GM23248 (cell line): ENCODE measurements at regions not wholly inside any gene's neighbourhood (a gene's known extent, or its start where the extent isn't known, plus 50 kb on each side); places are given as distances from the start of the nearest gene placed in this dataset.

ENCODE experiments used
- DNase-seq: peaks from one replicate; pipeline ENCODE4 v3.0.0-alpha.2; 2015
- H2AFZ ChIP-seq: fragments of 200-600 bp; sonication (generic); 2 replicates; pipeline ENCODE4 v1.6.1; 2016; ENCODE audit warnings: antibody characterized with exemption
- H3F3A ChIP-seq: fragments of 200-600 bp; sonication (generic); 2 replicates; pipeline ENCODE4 v1.6.1; 2016; ENCODE audit warnings: mild to moderate bottlenecking, antibody characterized with exemption, mixed run types; ENCODE audit not compliant: insufficient read depth
- H3K27ac ChIP-seq: fragments of 200-600 bp; sonication (generic); 2 replicates; pipeline ENCODE4 v1.5.1; 2016; ENCODE audit warnings: mild to moderate bottlenecking
- H3K27me3 ChIP-seq: fragments of 200-600 bp; sonication (generic); replicated peaks from 2 replicates; pipeline ENCODE4 v1.6.1; 2016; ENCODE audit warnings: mild to moderate bottlenecking; ENCODE audit not compliant: insufficient read depth
- H3K36me3 ChIP-seq: fragments of 200-600 bp; sonication (generic); 2 replicates; pipeline ENCODE4 v1.6.1; 2016; ENCODE audit warnings: low read depth, mild to moderate bottlenecking
- H3K4me1 ChIP-seq: fragments of 200-600 bp; sonication (generic); 2 replicates; pipeline ENCODE4 v1.6.1; 2016; ENCODE audit warnings: mild to moderate bottlenecking; ENCODE audit not compliant: insufficient read depth
- H3K4me2 ChIP-seq: fragments of 200-600 bp; sonication (generic); one replicate; pipeline ENCODE4 v1.6.1; 2016; ENCODE audit warnings: mild to moderate bottlenecking; ENCODE audit not compliant: unreplicated experiment
- H3K4me3 ChIP-seq: fragments of 200-600 bp; sonication (generic); 2 replicates; pipeline ENCODE4 v1.5.1; 2016; ENCODE audit warnings: mild to moderate bottlenecking
- H3K79me2 ChIP-seq: fragments of 200-600 bp; sonication (generic); 2 replicates; pipeline ENCODE4 v1.6.1; 2016; ENCODE audit warnings: mild to moderate bottlenecking; ENCODE audit not compliant: insufficient read depth
- H3K9ac ChIP-seq: fragments of 200-600 bp; sonication (generic); 2 replicates; pipeline ENCODE4 v1.6.1; 2016; ENCODE audit warnings: mild to moderate bottlenecking
- H3K9me2 ChIP-seq: fragments of 200-600 bp; sonication (generic); 2 replicates; pipeline ENCODE4 v1.6.1; 2016; ENCODE audit warnings: mixed run types, mild to moderate bottlenecking, moderate library complexity; ENCODE audit not compliant: insufficient read depth
- H3K9me3 ChIP-seq: fragments of 200-600 bp; sonication (generic); one replicate; pipeline ENCODE4 v1.6.1; 2017; ENCODE audit warnings: low read depth
- H4K20me1 ChIP-seq: fragments of 200-600 bp; sonication (generic); 2 replicates; pipeline ENCODE4 v1.6.0; 2016; ENCODE audit not compliant: insufficient read depth
- EZH2 ChIP-seq: fragments of 200-600 bp; sonication (generic); IDR thresholded peaks from 2 replicates; pipeline ENCODE4 v1.6.1; 2018; ENCODE audit warnings: antibody characterized with exemption, mild to moderate bottlenecking; ENCODE audit not compliant: insufficient read depth, poor library complexity, severe bottlenecking
- EZH2phosphoT487 ChIP-seq: fragments of 200-600 bp; sonication (generic); IDR thresholded peaks from 2 replicates; pipeline ENCODE4 v1.6.1; 2018; ENCODE audit warnings: antibody characterized with exemption, moderate library complexity, mild to moderate bottlenecking, low read depth; ENCODE audit not compliant: insufficient read depth
- WGBS, 2 experiments: methylation state at CpG; one replicate each; pipeline ENCODE4 v1.1.6; 2015 to 2017; ENCODE audit warnings: low lambda C conversion rate in 2 of 2, low coverage in 1 of 2; ENCODE audit errors: missing lambda C conversion rate in 2 of 2; 5-methylcytosine and 5-hydroxymethylcytosine counted together
- in situ Hi-C: fragments of 300-500 bp; cut with MboI; formaldehyde crosslinking; loops from 2 replicates; pipeline ENCODE4 v1.15.0; 2020

DNA sequence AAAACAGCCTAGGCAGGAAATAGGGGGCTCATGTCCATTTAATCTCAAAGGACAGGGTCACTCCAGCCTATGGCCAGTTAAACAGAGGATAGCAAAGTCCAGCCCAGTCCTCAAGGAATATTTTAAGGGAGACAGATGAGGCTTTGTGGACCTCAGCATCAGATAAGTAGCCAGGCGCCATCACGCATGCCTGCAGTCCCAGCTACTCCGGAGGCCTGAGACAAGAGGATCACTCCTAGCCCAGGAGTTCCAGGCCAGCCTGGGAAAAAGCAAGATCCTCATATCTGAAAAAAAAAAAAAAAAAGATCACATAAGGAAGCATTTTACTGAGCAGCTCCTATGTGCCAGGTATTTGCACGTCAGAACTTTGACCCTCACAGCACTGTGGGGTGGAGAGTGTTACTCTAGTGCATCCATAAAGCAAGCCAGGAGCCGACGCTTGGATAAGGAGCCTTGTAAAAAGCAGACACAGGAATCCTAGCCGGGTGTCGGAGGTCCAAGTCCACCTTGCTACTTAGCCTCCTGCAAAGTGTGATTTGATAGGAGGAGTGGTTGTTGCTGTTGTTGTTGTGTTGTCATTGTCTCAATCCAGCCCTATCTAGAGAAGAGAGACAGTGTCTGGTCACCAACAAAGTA is 61.8 kb upstream of the DOCK1 start:
- DNase-seq = no peak
- Histone ChIP-seq H3K27ac (no peak overlapping the region), H3K9me3 (no peaks in the 10 kb centered on the region), H3K36me3 (no peaks in the 10 kb centered on the region), H3F3A (no peaks in the 10 kb centered on the region), H3K9me2 (no peaks in the 10 kb centered on the region), H3K27me3 (peaks cover 34% of the 10 kb centered on the region), H3K4me3 (no peak overlapping the region), H4K20me1 (no peaks in the 10 kb centered on the region), H3K4me2 (no peak overlapping the region), H3K4me1 (no peaks in the 10 kb centered on the region), H3K79me2 (no peaks in the 10 kb centered on the region), H3K9ac (no peak overlapping the region), H2AFZ (no peak overlapping the region)
- in situ Hi-C loops = no loop called here
- WGBS, 2 experiments = 75 to 77% methylated on average over 8 of the region's 8 CpGs
- TF ChIP-seq EZH2 (no peak), EZH2phosphoT487 (no peak)

DNA sequence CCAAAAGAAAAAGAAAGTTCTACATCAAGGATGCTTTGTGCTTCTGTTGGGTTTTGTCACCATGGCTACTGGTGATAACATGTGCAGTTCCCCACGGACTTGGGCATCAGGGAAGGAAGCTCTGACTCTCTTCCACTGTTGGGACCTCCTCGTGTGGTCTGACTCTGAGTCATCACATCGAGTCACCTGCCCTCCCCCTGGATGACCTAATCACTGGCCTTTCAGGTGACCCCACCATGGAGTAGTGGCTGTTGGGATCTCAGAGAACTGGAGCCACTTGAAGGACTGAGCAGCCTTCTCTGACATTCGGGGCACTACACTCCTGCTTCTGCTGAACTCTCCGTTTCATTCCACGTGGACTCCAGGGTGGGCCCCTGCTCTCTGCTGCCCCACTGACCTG is 60.8 kb upstream of the DOCK1 start:
- Histone ChIP-seq H2AFZ (no peak overlapping the region), H3K27me3 (peaks cover 33% of the 10 kb centered on the region), H3K9me2 (no peaks in the 10 kb centered on the region), H3K9ac (no peak overlapping the region), H3K4me2 (no peak overlapping the region), H3K4me3 (no peak overlapping the region), H4K20me1 (no peaks in the 10 kb centered on the region), H3K9me3 (no peaks in the 10 kb centered on the region), H3F3A (no peaks in the 10 kb centered on the region), H3K36me3 (no peaks in the 10 kb centered on the region), H3K4me1 (no peaks in the 10 kb centered on the region), H3K27ac (no peak overlapping the region), H3K79me2 (no peaks in the 10 kb centered on the region)
- in situ Hi-C loops = no loop called here
- peak; percentile 42 for DNase-seq
- no peak for TF ChIP-seq EZH2
- no peak for TF ChIP-seq EZH2phosphoT487
- 41 to 47% methylated on average over 6 of the region's 6 CpGs for WGBS, 2 experiments

DNA sequence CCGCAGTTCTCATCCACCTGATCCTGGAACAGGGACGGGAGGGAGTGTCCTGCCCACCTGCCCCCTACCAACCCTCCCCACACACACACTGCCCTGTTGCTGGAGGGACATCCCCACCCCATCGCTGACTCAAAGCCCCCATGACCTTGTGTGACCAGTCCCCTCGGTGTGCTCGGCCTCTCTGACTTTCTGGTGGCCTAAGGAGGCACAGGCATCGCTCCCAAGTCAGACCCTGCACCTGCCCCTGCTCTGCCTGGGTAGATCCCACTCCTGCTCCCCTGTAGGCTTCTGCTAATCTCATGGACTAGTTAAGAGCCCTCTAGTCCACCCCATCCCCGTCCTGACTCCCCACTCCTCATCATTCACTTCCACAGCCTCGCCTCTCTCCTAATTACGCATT is 58.8 kb upstream of the DOCK1 start:
- no peaks in the 10 kb centered on the region for H3K9me2 ChIP-seq
- in situ Hi-C loops = no loop called here
- H3K79me2 ChIP-seq = no peaks in the 10 kb centered on the region
- no peaks in the 10 kb centered on the region for H3K9me3 ChIP-seq
- no peak for DNase-seq
- no peak overlapping the region for H3K4me2 ChIP-seq
- TF ChIP-seq EZH2 = no peak
- 58 to 71% methylated on average over 9 of the region's 9 CpGs for WGBS, 2 experiments
- H3K27ac ChIP-seq = no peak overlapping the region
- no peaks in the 10 kb centered on the region for H3K36me3 ChIP-seq
- H3K27me3 ChIP-seq = peaks cover 46% of the 10 kb centered on the region
- H3K9ac ChIP-seq = no peak overlapping the region
- H3F3A ChIP-seq = no peaks in the 10 kb centered on the region
- H2AFZ ChIP-seq = no peak overlapping the region
- no peaks in the 10 kb centered on the region for H3K4me1 ChIP-seq
- no peak overlapping the region for H3K4me3 ChIP-seq
- H4K20me1 ChIP-seq = no peaks in the 10 kb centered on the region

DNA sequence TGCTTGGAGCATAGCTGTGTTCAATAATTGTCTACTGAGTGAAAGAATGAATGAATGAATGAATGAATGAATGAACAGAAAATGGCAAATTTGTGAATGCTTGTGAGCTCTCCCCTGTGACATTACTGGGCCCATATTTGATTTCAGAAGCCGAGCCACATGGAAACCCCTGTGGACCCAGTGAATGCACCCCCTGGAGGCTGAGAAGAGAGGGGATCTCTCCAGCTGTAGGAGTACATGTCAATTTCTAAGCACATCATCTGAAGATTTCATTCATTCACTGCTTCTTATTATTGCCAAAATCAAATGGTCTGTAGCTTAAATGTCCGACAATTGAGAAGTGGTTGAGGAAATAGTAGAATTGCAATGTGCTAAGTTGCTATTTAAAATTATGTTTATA is 58.3 kb upstream of the DOCK1 start:
- in situ Hi-C loops = no loop called here
- Histone ChIP-seq H2AFZ (no peak overlapping the region), H3K36me3 (no peaks in the 10 kb centered on the region), H3K27ac (no peak overlapping the region), H3F3A (no peaks in the 10 kb centered on the region), H3K9me2 (no peaks in the 10 kb centered on the region), H3K9me3 (no peaks in the 10 kb centered on the region), H3K9ac (no peak overlapping the region), H3K4me3 (no peak overlapping the region), H3K4me2 (no peak overlapping the region), H3K27me3 (peaks cover 49% of the 10 kb centered on the region), H3K4me1 (no peaks in the 10 kb centered on the region), H4K20me1 (no peaks in the 10 kb centered on the region), H3K79me2 (no peaks in the 10 kb centered on the region)
- 69 to 71% methylated on average over 2 of the region's 2 CpGs for whole genome bisulfite sequencing, 2 experiments
- DNase-seq = no peak
- TF ChIP-seq EZH2phosphoT487 (no peak), EZH2 (no peak)

DNA sequence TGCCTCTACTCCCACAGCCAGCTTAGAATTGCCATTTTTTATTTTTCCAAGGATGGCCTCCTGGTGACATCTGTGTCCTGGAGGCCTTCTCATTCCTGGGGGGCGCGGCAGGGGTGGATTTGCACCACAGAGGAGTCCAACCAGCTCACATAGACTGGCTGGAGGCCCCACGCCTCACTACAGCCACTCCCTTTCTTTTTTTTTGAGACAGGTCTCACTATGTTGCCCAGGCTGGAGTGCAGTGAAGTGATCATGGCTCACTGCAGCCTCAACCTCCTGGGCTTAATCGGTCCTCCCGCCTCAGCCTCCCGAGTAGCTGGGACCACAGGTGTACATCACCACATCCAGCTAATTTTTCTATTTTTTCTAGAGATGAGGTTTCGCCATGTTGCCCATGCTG is 57.6 kb upstream of the DOCK1 start:
- H3K9ac ChIP-seq = no peak overlapping the region
- H3K36me3 ChIP-seq = no peaks in the 10 kb centered on the region
- DNase-seq = no peak
- H4K20me1 ChIP-seq = no peaks in the 10 kb centered on the region
- 68 to 74% methylated on average over 7 of the region's 7 CpGs for WGBS, 2 experiments
- H3K27ac ChIP-seq = no peak overlapping the region
- H3F3A ChIP-seq = no peaks in the 10 kb centered on the region
- no peak overlapping the region for H3K4me3 ChIP-seq
- no peaks in the 10 kb centered on the region for H3K9me3 ChIP-seq
- in situ Hi-C loops = no loop called here
- no peaks in the 10 kb centered on the region for H3K79me2 ChIP-seq
- no peaks in the 10 kb centered on the region for H3K4me1 ChIP-seq
- no peak overlapping the region for H3K4me2 ChIP-seq
- no peak for TF ChIP-seq EZH2
- no peak for TF ChIP-seq EZH2phosphoT487
- H2AFZ ChIP-seq = no peak overlapping the region
- no peaks in the 10 kb centered on the region for H3K9me2 ChIP-seq
- peaks cover 49% of the 10 kb centered on the region for H3K27me3 ChIP-seq
